Gastrocnemius medialis (tissue), 4 donors: ENCODE measurements at regions not wholly inside any gene's neighbourhood (a gene's known extent, or its start where the extent isn't known, plus 50 kb on each side); places are given as distances from the start of the nearest gene placed in this dataset.

Experiments
- POLR2A ChIP-seq, 2 donors: fragments of 450-650 bp; IDR thresholded peaks; one replicate each; pipeline ENCODE4 v1.6.1; 2017; ENCODE audit warnings: antibody characterized with exemption in 2 of 2, mild to moderate bottlenecking in 2 of 2, moderate library complexity in 2 of 2
- TF ChIP-seq, protein P1 (sequence below), 5 experiments: fragments of 450-650 bp in 3 of 5; fragments of 200-600 bp in 2 of 5; sonication (generic) in 2 of 5; IDR thresholded peaks in 4 of 5; conservative IDR thresholded peaks in 1 of 5; 1 replicate in 4 of 5; 2 replicates in 1 of 5; pipeline ENCODE4 v1.5.1; 2016 to 2019; ENCODE audit warnings: antibody characterized with exemption in 5 of 5, mild to moderate bottlenecking in 3 of 5, moderate library complexity in 3 of 5

- TF ChIP-seq, protein P1, sequence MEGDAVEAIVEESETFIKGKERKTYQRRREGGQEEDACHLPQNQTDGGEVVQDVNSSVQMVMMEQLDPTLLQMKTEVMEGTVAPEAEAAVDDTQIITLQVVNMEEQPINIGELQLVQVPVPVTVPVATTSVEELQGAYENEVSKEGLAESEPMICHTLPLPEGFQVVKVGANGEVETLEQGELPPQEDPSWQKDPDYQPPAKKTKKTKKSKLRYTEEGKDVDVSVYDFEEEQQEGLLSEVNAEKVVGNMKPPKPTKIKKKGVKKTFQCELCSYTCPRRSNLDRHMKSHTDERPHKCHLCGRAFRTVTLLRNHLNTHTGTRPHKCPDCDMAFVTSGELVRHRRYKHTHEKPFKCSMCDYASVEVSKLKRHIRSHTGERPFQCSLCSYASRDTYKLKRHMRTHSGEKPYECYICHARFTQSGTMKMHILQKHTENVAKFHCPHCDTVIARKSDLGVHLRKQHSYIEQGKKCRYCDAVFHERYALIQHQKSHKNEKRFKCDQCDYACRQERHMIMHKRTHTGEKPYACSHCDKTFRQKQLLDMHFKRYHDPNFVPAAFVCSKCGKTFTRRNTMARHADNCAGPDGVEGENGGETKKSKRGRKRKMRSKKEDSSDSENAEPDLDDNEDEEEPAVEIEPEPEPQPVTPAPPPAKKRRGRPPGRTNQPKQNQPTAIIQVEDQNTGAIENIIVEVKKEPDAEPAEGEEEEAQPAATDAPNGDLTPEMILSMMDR (IDR thresholded peaks at IDR 0.05 in 4 of 5, conservative IDR thresholded peaks at IDR 0.05 in 1 of 5) = no peak
- no peak for TF ChIP-seq POLR2A (IDR thresholded peaks at IDR 0.05)
Measured at GRCh38 chr6:90354961-90355360, 58.3 kb upstream of the BACH2 start.
